ENCODE measurements at regions not wholly inside any gene's neighbourhood (a gene's known extent, or its start where the extent isn't known, plus 50 kb on each side); places are given as distances from the start of the nearest gene placed in this dataset.

DNA sequence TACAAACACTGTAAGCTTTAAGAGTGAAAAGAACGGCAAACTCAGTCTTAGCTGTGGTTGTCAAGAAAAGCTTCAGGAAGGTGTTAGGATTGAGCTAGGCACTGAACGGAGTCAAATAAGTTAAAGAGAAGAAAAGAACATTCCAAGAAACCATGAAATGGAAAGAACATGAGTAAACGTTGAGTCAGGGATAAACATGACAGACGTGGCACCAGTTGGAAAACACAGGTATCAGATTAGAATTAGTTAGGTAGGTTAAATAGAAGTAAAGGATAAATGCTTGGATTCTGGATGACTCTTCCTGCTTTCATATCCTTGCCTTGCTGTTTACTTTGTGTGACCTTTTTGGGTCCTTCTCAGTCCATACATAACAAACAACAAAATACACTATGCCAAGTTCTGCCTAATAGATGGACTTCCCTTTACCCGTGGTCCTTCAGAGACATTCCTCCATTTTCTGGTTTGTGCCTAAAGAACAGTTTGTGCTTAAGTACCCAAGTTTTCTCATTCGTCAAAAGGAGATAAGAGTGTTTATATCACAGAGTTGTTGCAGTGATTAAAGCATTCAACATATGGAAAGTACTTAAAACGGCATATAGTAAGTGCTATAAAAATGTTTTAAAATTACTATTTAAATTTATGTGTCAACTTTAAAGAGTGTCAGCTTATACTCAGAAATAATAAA lies 446.9 kb downstream of the TMA16 start:
- Mint-ChIP-seq H3K4me1 (ENCODE audit: low read depth) (no peaks in the 10 kb centered on the region), H3K27ac (no peak overlapping the region), H3K4me3 (no peak overlapping the region), H3K9me3 (peaks cover 42% of the 10 kb centered on the region), H3K27me3 (ENCODE audit: insufficient read depth) (no peaks in the 10 kb centered on the region), H3K36me3 (ENCODE audit: low read depth) (no peaks in the 10 kb centered on the region)
- TF ChIP-seq, protein P1, sequence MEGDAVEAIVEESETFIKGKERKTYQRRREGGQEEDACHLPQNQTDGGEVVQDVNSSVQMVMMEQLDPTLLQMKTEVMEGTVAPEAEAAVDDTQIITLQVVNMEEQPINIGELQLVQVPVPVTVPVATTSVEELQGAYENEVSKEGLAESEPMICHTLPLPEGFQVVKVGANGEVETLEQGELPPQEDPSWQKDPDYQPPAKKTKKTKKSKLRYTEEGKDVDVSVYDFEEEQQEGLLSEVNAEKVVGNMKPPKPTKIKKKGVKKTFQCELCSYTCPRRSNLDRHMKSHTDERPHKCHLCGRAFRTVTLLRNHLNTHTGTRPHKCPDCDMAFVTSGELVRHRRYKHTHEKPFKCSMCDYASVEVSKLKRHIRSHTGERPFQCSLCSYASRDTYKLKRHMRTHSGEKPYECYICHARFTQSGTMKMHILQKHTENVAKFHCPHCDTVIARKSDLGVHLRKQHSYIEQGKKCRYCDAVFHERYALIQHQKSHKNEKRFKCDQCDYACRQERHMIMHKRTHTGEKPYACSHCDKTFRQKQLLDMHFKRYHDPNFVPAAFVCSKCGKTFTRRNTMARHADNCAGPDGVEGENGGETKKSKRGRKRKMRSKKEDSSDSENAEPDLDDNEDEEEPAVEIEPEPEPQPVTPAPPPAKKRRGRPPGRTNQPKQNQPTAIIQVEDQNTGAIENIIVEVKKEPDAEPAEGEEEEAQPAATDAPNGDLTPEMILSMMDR (IDR thresholded peaks at IDR 0.05): no peak
- no peak for DNase-seq

DNA sequence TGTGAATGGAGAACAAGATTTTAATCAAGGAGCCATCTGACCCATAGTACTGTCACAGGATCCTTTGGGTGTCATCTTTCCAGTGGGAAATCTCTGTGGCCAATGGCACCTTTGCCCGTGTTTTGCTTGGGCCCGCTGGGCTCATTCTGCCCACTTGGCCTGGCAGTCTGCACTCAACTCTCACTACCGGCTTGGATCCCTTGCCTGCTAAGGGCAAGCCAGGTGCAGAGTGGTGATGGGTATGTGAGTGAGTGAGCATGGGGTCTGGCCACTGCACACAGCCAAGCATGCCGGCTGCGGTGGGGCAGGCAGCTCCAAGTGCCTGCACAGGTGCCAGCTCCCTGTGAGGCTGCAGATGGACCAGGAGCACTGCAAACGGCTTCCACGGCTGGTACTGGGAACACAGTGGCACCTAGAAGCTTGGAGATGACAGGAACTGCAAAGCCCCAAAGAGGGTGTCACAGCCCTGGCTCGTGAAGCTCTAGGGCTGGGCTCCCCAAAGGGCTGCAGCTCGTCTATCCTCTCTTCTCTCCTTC lies 454.5 kb downstream of the TMA16 start:
- Mint-ChIP-seq H3K36me3 (ENCODE audit: low read depth) (no peaks in the 10 kb centered on the region; the same call in 1 of the 2 replicates), H3K27ac (no peak overlapping the region), H3K4me1 (ENCODE audit: low read depth) (no peaks in the 10 kb centered on the region), H3K4me3 (no peak overlapping the region), H3K27me3 (ENCODE audit: insufficient read depth) (no peaks in the 10 kb centered on the region), H3K9me3 (peaks cover 24% of the 10 kb centered on the region)
- TF ChIP-seq, protein P1 (IDR thresholded peaks at IDR 0.05): no peak
- DNase-seq: no peak

DNA sequence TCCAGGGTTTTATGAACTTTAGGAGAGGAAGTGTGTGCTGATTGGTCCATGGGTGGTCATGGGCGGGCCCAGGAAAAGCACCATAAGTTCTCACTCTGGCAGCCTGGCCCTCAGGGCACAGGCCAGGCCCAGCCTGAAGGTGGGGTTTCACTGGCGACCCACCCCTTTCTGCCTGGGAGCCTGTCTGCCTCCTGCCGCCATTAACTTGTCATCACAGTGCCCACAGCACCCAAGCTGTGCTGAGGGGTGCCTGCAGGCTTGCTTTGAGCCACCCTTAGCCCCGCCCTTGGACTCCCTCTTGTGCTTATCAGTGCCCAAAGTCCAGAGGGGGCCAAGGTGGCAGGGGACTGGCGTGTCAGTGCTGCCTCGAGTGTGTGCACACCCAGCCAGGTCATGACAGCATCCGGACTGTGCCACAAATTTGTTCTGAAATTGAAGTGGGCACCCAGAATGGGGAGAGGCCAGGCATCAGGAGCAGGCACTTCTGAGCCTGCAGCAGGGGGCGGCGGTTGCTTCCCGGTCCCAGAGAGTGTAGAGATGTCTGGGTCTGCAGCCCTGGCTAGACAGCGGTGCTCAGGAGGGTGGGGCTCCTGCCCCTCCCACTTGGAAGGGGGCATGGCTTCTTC lies 455.6 kb downstream of the TMA16 start:
- Mint-ChIP-seq H3K36me3 (ENCODE audit: low read depth) (no peaks in the 10 kb centered on the region; the same call in none of the 2 replicates), H3K4me3 (no peak overlapping the region), H3K4me1 (ENCODE audit: low read depth) (no peaks in the 10 kb centered on the region), H3K27ac (no peak overlapping the region), H3K9me3 (peaks cover 18% of the 10 kb centered on the region), H3K27me3 (ENCODE audit: insufficient read depth) (no peaks in the 10 kb centered on the region)
- DNase-seq: no peak
- TF ChIP-seq, protein P1 (IDR thresholded peaks at IDR 0.05): no peak

DNA sequence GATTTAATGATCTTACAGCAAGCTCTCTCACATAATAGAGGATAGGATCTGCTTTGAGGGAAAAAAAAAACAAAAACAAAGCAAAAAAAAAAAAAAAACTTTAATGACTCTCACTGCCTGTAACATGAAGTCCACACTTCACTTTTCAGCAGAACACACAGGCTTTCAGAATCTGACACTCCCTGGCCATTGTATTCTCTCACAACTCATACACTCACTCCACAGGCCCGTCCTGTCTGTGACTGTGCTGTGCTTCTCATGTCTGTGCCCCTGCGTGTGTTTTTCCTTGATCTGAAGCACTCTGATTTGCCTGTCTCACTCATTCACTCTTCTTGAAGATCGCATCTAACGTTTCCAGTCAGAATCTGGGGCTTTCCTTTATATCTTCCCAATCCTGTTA lies 460.8 kb downstream of the TMA16 start:
- H3K9me3 Mint-ChIP-seq: peaks cover 44% of the 10 kb centered on the region
- no peak overlapping the region for H3K27ac Mint-ChIP-seq
- TF ChIP-seq, protein P1 (IDR thresholded peaks at IDR 0.05): no peak
- H3K4me1 Mint-ChIP-seq (ENCODE audit: low read depth): no peaks in the 10 kb centered on the region
- no peaks in the 10 kb centered on the region for H3K27me3 Mint-ChIP-seq (ENCODE audit: insufficient read depth)
- no peak for DNase-seq
- peaks cover 4% of the 10 kb centered on the region for H3K36me3 Mint-ChIP-seq (ENCODE audit: low read depth)
- no peak overlapping the region for H3K4me3 Mint-ChIP-seq

DNA sequence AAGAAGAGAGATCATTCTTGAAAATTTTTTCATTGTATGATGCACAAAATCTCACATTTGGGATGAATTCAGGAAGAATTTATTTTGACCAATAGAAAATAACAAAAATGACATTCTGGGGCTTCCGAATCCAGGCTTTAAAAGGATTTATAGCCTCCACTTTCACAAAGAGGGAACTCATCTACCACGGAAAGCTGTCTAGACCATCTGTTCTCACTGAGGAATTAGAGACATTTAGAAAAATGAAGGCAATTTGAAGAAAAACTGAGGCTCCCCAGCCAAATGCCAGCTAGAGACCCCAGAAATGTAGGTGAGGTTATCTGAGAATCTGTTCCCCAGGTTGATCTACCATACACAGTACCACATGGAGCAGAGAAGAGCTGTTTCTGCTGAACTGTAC lies 464.3 kb downstream of the TMA16 start:
- TF ChIP-seq, protein P1 (IDR thresholded peaks at IDR 0.05): no peak
- H3K27ac Mint-ChIP-seq: no peak overlapping the region
- DNase-seq: no peak
- H3K9me3 Mint-ChIP-seq: peaks cover 50% of the 10 kb centered on the region
- H3K27me3 Mint-ChIP-seq (ENCODE audit: insufficient read depth): no peaks in the 10 kb centered on the region
- no peaks in the 10 kb centered on the region for H3K4me1 Mint-ChIP-seq (ENCODE audit: low read depth)
- H3K36me3 Mint-ChIP-seq (ENCODE audit: low read depth): peaks cover 4% of the 10 kb centered on the region
- H3K4me3 Mint-ChIP-seq: no peak overlapping the region
